ENCODE measurements at regions not wholly inside any gene's neighbourhood (a gene's known extent, or its start where the extent isn't known, plus 50 kb on each side); places are given as distances from the start of the nearest gene placed in this dataset.

DNA sequence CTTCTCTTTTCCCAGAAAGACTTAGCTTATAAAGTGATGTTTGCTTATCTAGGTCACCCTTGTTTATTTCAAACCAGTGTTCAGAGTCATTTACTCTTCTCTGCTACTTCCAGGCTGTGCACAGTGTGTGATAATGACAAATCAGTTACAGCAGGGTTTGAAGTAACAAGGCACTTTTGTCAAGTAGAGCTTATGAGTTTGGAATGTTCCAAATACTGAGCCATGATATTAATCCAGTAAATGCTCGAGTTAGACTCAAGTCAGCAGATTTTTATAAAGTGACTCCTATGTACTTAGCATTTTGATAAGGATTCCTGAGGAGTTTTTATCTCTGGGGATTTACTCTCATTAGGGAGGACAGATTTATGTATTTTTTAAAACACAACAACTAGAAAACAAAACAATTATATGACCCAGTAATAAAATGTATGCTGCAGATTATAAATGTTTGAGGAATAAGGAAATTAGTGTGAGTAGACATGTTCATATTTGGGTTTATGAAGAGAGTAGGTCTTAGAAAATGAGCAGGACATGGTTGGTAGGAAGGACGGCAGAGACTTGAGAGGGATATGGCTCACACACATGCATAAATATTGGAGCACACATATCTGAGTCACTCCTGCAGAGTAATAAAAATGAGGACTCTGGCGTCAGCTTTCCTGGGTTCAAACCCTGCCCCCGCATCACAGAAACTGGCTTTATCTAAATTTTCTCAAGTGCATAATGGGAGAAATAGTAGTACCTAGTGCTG, 271.2 kb downstream of the FBXO8 start:
- no peaks in the 10 kb centered on the region for H3K79me2 ChIP-seq (ENCODE audit: low read depth)
- Mint-ChIP-seq H3K27ac (no peak overlapping the region), H3K4me1 (no peaks in the 10 kb centered on the region), H3K36me3 (no peaks in the 10 kb centered on the region), H3K27me3 (ENCODE audit: insufficient read depth, low read depth) (peaks cover 2% of the 10 kb centered on the region), H3K9me3 (no peaks in the 10 kb centered on the region), H3K4me3 (no peak overlapping the region)
- no peaks in the 10 kb centered on the region for H3K36me3 ChIP-seq
- no peak overlapping the region for H3K4me3 ChIP-seq
- no peak for DNase-seq (ENCODE audit: low spot score)
- no peaks in the 10 kb centered on the region for H3K27me3 ChIP-seq
- H3K4me1 ChIP-seq, result no peaks in the 10 kb centered on the region
- H3K4me2 ChIP-seq, result no peak overlapping the region
- H3K27ac ChIP-seq, result no peak overlapping the region
- TF ChIP-seq EZH2phosphoT487 (IDR thresholded peaks at IDR 0.05) (no peak), EZH2 (IDR thresholded peaks at IDR 0.05) (no peak)
- TF ChIP-seq, protein P1, sequence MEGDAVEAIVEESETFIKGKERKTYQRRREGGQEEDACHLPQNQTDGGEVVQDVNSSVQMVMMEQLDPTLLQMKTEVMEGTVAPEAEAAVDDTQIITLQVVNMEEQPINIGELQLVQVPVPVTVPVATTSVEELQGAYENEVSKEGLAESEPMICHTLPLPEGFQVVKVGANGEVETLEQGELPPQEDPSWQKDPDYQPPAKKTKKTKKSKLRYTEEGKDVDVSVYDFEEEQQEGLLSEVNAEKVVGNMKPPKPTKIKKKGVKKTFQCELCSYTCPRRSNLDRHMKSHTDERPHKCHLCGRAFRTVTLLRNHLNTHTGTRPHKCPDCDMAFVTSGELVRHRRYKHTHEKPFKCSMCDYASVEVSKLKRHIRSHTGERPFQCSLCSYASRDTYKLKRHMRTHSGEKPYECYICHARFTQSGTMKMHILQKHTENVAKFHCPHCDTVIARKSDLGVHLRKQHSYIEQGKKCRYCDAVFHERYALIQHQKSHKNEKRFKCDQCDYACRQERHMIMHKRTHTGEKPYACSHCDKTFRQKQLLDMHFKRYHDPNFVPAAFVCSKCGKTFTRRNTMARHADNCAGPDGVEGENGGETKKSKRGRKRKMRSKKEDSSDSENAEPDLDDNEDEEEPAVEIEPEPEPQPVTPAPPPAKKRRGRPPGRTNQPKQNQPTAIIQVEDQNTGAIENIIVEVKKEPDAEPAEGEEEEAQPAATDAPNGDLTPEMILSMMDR (IDR thresholded peaks at IDR 0.05), result no peak
- H3F3A ChIP-seq (ENCODE audit: low read depth), result no peaks in the 10 kb centered on the region
- no peaks in the 10 kb centered on the region for H4K20me1 ChIP-seq (ENCODE audit: low read depth)
- no peaks in the 10 kb centered on the region for H3K9me3 ChIP-seq (ENCODE audit: low read depth)
- H3K9ac ChIP-seq, result no peak overlapping the region
- no peak overlapping the region for H2AFZ ChIP-seq (replicated peaks)

DNA sequence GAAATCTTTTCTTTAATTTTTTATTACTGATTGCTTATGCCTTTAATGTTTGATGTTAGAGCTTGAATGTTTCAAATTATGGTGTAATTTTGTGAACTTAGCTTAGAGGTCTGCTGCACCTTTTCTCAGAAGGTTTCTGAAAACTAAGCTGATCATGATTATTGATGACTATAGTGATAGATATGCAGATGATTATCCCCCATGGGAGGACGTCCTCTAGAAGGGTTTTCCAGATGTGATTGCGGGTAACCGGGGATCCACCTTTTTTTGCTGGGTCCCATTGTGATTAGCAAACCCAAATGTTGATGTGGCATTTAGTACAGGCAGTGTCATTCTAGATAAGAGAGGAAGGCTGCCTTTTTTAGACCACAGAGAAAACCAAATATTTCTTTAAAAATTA, 272.9 kb downstream of the FBXO8 start:
- Histone ChIP-seq H4K20me1 (ENCODE audit: low read depth) (no peaks in the 10 kb centered on the region), H3K79me2 (ENCODE audit: low read depth) (no peaks in the 10 kb centered on the region), H3K36me3 (no peaks in the 10 kb centered on the region), H3K4me1 (no peaks in the 10 kb centered on the region), H3K27me3 (no peaks in the 10 kb centered on the region), H2AFZ (replicated peaks) (no peak overlapping the region), H3K9me3 (ENCODE audit: low read depth) (no peaks in the 10 kb centered on the region), H3F3A (ENCODE audit: low read depth) (no peaks in the 10 kb centered on the region), H3K4me3 (no peak overlapping the region), H3K27ac (no peak overlapping the region), H3K9ac (no peak overlapping the region), H3K4me2 (no peak overlapping the region)
- Mint-ChIP-seq H3K36me3 (no peaks in the 10 kb centered on the region), H3K4me3 (no peak overlapping the region), H3K4me1 (no peaks in the 10 kb centered on the region), H3K27me3 (ENCODE audit: insufficient read depth, low read depth) (peaks cover 2% of the 10 kb centered on the region), H3K27ac (no peak overlapping the region), H3K9me3 (no peaks in the 10 kb centered on the region)
- DNase-seq (ENCODE audit: low spot score), result no peak
- no peak for TF ChIP-seq EZH2phosphoT487 (IDR thresholded peaks at IDR 0.05)
- TF ChIP-seq, protein P1 (IDR thresholded peaks at IDR 0.05), result no peak
- no peak for TF ChIP-seq EZH2 (IDR thresholded peaks at IDR 0.05)

DNA sequence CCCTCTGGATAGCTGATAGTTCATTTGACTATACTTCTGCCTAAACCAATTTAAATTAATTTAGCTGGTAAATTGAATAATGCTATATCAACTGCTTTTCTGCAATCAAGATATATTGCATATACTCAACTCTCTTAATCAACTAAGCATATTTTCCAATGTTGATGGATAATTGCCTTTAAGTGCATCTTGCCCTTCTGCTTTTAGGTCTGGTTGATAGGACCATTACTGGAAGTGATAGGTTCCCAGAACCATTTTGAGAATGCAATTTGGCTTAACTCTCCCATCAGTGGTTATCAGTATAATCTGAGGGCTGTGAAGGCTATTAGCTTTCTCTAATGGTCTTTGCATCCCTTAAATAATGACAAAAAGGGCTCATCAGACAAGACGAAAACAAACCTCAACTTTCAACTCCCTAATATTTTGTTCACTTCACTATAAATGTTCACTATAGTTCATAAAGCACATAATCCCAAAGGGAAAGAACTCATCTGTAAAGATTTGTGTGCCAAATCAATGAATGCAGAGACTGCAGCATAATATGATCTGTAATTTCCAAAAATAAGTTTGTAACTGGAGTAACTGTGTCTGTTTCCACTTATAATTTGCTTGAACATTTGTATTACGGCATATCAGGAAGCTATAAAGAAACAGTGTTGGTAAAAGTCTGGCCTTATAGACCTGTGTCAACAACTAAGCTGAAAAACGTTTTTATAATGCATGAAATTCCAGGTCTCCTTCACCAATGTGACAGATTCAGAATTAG, 273.6 kb downstream of the FBXO8 start:
- no peak for DNase-seq (ENCODE audit: low spot score)
- Mint-ChIP-seq H3K4me1 (no peaks in the 10 kb centered on the region), H3K9me3 (no peaks in the 10 kb centered on the region), H3K36me3 (no peaks in the 10 kb centered on the region), H3K4me3 (no peak overlapping the region), H3K27ac (no peak overlapping the region), H3K27me3 (ENCODE audit: insufficient read depth, low read depth) (no peaks in the 10 kb centered on the region)
- Histone ChIP-seq H2AFZ (replicated peaks) (no peak overlapping the region), H3K79me2 (ENCODE audit: low read depth) (no peaks in the 10 kb centered on the region), H3F3A (ENCODE audit: low read depth) (no peaks in the 10 kb centered on the region), H3K9me3 (ENCODE audit: low read depth) (no peaks in the 10 kb centered on the region), H4K20me1 (ENCODE audit: low read depth) (no peaks in the 10 kb centered on the region), H3K27me3 (no peaks in the 10 kb centered on the region), H3K9ac (no peak overlapping the region), H3K4me2 (no peak overlapping the region), H3K36me3 (no peaks in the 10 kb centered on the region), H3K4me3 (no peak overlapping the region), H3K4me1 (no peaks in the 10 kb centered on the region), H3K27ac (no peak overlapping the region)
- TF ChIP-seq, protein P1 (IDR thresholded peaks at IDR 0.05), result no peak
- no peak for TF ChIP-seq EZH2 (IDR thresholded peaks at IDR 0.05)
- TF ChIP-seq EZH2phosphoT487 (IDR thresholded peaks at IDR 0.05), result no peak
